ENCODE measurements at regions not wholly inside any gene's neighbourhood (a gene's known extent, or its start where the extent isn't known, plus 50 kb on each side); places are given as distances from the start of the nearest gene placed in this dataset.

DNA sequence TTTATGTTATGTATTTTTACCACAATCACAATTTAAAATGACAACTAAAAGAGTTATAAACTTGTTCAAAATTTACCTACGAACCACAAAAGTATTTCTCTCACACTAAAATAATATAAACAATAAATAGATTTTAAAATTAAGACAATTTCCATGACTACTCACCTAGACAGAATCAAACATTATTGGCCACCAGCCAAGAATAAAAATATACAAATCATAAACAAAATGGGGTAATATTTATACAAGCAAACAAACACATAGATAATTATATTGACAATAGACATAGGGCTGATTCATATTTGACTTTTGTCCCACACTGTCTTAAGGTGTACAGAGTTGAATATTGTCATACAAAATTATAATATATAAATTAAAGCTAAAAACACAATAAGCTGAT lies 119.6 kb upstream of the ZNF92 start:
- CTCF ChIA-PET = no interaction called here
- Histone ChIP-seq H3K9me3 (ENCODE audit: control insufficient read depth, insufficient read depth, low read depth, low read length) (no peaks in the 10 kb centered on the region), H3K27me3 (ENCODE audit: control insufficient read depth, insufficient read depth, low read length) (no peaks in the 10 kb centered on the region), H3K36me3 (ENCODE audit: control insufficient read depth, insufficient read depth, low read length) (no peaks in the 10 kb centered on the region), H3K27ac (ENCODE audit: low read length) (no peak overlapping the region), H3K4me3 (ENCODE audit: low read depth in 2 of 2, low read length in 2 of 2) (no peak overlapping the region), H3K4me1 (ENCODE audit: control insufficient read depth, insufficient read depth, low read length) (no peaks in the 10 kb centered on the region)
- ATAC-seq (no peak), DNase-seq (ENCODE audit: low read depth, low spot score) (no peak)
- TF ChIP-seq SIN3A (IDR thresholded peaks at IDR 0.05; ENCODE audit: borderline replicate concordance, insufficient read depth, low read depth, low read length) (no peak), TCF7L2 (IDR thresholded peaks at IDR 0.05; ENCODE audit: low read depth, low read length) (no peak), POLR2AphosphoS5 (IDR thresholded peaks at IDR 0.05; ENCODE audit: low read depth, low read length) (no peak)
- TF ChIP-seq, protein P1, sequence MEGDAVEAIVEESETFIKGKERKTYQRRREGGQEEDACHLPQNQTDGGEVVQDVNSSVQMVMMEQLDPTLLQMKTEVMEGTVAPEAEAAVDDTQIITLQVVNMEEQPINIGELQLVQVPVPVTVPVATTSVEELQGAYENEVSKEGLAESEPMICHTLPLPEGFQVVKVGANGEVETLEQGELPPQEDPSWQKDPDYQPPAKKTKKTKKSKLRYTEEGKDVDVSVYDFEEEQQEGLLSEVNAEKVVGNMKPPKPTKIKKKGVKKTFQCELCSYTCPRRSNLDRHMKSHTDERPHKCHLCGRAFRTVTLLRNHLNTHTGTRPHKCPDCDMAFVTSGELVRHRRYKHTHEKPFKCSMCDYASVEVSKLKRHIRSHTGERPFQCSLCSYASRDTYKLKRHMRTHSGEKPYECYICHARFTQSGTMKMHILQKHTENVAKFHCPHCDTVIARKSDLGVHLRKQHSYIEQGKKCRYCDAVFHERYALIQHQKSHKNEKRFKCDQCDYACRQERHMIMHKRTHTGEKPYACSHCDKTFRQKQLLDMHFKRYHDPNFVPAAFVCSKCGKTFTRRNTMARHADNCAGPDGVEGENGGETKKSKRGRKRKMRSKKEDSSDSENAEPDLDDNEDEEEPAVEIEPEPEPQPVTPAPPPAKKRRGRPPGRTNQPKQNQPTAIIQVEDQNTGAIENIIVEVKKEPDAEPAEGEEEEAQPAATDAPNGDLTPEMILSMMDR (IDR thresholded peaks at IDR 0.05) = no peak
- TF ChIP-seq, protein P2, sequence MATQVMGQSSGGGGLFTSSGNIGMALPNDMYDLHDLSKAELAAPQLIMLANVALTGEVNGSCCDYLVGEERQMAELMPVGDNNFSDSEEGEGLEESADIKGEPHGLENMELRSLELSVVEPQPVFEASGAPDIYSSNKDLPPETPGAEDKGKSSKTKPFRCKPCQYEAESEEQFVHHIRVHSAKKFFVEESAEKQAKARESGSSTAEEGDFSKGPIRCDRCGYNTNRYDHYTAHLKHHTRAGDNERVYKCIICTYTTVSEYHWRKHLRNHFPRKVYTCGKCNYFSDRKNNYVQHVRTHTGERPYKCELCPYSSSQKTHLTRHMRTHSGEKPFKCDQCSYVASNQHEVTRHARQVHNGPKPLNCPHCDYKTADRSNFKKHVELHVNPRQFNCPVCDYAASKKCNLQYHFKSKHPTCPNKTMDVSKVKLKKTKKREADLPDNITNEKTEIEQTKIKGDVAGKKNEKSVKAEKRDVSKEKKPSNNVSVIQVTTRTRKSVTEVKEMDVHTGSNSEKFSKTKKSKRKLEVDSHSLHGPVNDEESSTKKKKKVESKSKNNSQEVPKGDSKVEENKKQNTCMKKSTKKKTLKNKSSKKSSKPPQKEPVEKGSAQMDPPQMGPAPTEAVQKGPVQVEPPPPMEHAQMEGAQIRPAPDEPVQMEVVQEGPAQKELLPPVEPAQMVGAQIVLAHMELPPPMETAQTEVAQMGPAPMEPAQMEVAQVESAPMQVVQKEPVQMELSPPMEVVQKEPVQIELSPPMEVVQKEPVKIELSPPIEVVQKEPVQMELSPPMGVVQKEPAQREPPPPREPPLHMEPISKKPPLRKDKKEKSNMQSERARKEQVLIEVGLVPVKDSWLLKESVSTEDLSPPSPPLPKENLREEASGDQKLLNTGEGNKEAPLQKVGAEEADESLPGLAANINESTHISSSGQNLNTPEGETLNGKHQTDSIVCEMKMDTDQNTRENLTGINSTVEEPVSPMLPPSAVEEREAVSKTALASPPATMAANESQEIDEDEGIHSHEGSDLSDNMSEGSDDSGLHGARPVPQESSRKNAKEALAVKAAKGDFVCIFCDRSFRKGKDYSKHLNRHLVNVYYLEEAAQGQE (IDR thresholded peaks at IDR 0.05; ENCODE audit: insufficient read depth in 1 of 2, low read depth in 2 of 2, low read length in 1 of 2) = no peak
- in situ Hi-C loops (cut with HindIII; ENCODE audit: low pct_unique_long_range_greater_than_20kb, low sequenced_read_pairs) (no loop called here), intact Hi-C loops (cut with micrococcal nuclease; ENCODE audit: unreplicated experiment) (no loop called here)
- POLR2A ChIA-PET = no interaction called here
- no TSS peak for BruUV-seq (replicated peaks)

DNA sequence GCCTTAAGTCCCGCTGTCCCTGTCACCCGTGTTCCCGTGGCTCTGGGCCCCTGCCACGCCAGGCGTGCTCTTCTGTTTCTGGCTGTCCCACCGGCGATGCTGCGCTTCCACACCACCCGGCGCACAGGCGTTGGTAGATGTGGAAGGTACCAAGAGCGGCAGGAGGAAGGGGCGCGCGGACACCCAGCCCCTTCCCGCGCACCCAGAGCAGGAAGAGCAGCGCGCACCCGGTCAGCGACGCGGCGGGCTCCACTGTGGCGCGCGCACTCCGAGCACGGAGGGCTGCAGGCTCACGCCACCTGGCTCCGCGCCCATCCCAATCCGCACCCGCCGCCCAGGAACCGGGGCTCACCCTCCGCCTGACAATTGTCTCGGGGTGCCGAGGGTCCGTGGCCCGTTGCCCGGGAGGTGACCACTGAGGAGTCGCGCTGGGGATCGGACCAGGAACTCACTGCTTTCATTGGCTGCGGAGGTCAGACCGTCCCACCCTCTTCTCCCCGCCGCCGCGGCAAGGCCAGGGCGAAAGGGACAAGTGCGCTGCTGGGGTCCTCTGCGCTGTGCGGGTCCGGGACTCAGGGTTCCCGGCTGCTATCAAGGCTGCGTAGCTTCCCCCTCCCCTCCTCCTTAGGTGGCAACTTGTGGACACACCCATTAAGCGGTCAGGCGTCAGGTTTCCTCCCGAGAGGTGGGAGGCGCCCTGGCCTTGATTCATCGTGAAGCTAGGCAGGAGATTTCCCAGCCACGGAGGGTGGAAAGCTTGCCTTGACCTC lies 121.6 kb upstream of the ZNF92 start:
- in situ Hi-C loops (cut with HindIII; ENCODE audit: low pct_unique_long_range_greater_than_20kb, low sequenced_read_pairs) = no loop called here
- CTCF ChIA-PET = interaction anchor here (0.6 to 0.7 kb wide), 2 partner anchors 14 to 56 kb away, joined by 3 to 4 read pairs; no protein-coding TSS in a partner anchor
- ATAC-seq = peak; percentile 97
- peak overlapping the region; percentile 68 for H3K27ac ChIP-seq (ENCODE audit: low read length)
- H3K9me3 ChIP-seq (ENCODE audit: control insufficient read depth, insufficient read depth, low read depth, low read length) = no peaks in the 10 kb centered on the region
- peak overlapping the region; percentile 58 to 63 for H3K4me3 ChIP-seq (ENCODE audit: low read depth in 2 of 2, low read length in 2 of 2)
- no peaks in the 10 kb centered on the region for H3K4me1 ChIP-seq (ENCODE audit: control insufficient read depth, insufficient read depth, low read length)
- no peak for DNase-seq (ENCODE audit: low read depth, low spot score)
- no peaks in the 10 kb centered on the region for H3K27me3 ChIP-seq (ENCODE audit: control insufficient read depth, insufficient read depth, low read length)
- TF ChIP-seq, protein P1 (IDR thresholded peaks at IDR 0.05) = no peak
- TF ChIP-seq SIN3A (IDR thresholded peaks at IDR 0.05; ENCODE audit: borderline replicate concordance, insufficient read depth, low read depth, low read length) (no peak), TCF7L2 (IDR thresholded peaks at IDR 0.05; ENCODE audit: low read depth, low read length) (no peak)
- intact Hi-C loops (cut with micrococcal nuclease; ENCODE audit: unreplicated experiment) = loop anchor here (1.0 kb wide), 1 partner anchor 17 kb away; no protein-coding TSS in a partner anchor
- POLR2A ChIA-PET = interaction anchor here (0.6 to 0.7 kb wide), 2 partner anchors 67 to 187 kb away, joined by 3 read pairs; no protein-coding TSS in a partner anchor
- BruUV-seq (replicated peaks) = no TSS peak
- no peaks in the 10 kb centered on the region for H3K36me3 ChIP-seq (ENCODE audit: control insufficient read depth, insufficient read depth, low read length)
